Progenitor cell of endocrine pancreas (in vitro differentiated cells): ENCODE measurements at regions not wholly inside any gene's neighbourhood (a gene's known extent, or its start where the extent isn't known, plus 50 kb on each side); places are given as distances from the start of the nearest gene placed in this dataset.

Experiments
- DNase-seq: peaks from one replicate; pipeline ENCODE4 v3.0.0; 2021; ENCODE audit warnings: low spot score; ENCODE audit not compliant: unreplicated experiment
- H3K27ac Mint-ChIP-seq: 2 replicates; pipeline ENCODE4 v1.8.0; 2021; ENCODE audit warnings: mild to moderate bottlenecking, moderate library complexity, mixed read lengths
- H3K27me3 Mint-ChIP-seq: 2 replicates; pipeline ENCODE4 v1.8.0; 2021; ENCODE audit warnings: mixed read lengths
- H3K36me3 Mint-ChIP-seq: 2 replicates; pipeline ENCODE4 v1.8.0; 2022; ENCODE audit warnings: mixed read lengths; ENCODE audit not compliant: insufficient read depth
- H3K4me1 Mint-ChIP-seq: 2 replicates; pipeline ENCODE4 v1.8.0; 2021; ENCODE audit warnings: low read depth, mixed read lengths
- H3K4me3 Mint-ChIP-seq: 2 replicates; pipeline ENCODE4 v1.8.0; 2021; ENCODE audit warnings: low read depth, mild to moderate bottlenecking, moderate library complexity, mixed read lengths
- H3K9me3 Mint-ChIP-seq: 2 replicates; pipeline ENCODE4 v1.8.0; 2021; ENCODE audit warnings: low read depth, mixed read lengths
- TF ChIP-seq, protein P1 (sequence below): fragments of 200-600 bp; sonication (generic); IDR thresholded peaks from one replicate; pipeline ENCODE4 v1.5.0; 2021; ENCODE audit warnings: antibody characterized with exemption, mild to moderate bottlenecking; ENCODE audit not compliant: unreplicated experiment

DNA sequence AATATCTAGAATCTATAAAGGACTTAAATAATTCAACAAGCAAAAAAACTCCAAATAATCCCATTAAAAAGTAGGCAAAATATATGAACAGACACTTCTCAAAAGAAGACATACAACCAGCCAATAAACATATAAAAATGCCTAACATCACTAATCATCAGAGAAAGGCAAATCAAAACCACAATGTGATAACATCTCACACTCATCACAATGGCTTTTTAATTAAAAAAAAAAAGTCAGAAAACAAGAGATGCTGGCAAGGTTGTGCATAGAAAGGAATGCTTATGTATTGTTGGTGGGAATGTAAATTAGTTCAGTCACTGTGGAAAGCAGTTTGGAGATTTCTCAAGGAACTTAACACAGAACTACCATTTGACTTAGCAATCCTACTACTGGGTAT, 979.6 kb upstream of the MAP3K7 start:
- H3K9me3 Mint-ChIP-seq = no peaks in the 10 kb centered on the region
- H3K4me1 Mint-ChIP-seq = no peaks in the 10 kb centered on the region
- no peaks in the 10 kb centered on the region for H3K36me3 Mint-ChIP-seq
- no peak for DNase-seq
- TF ChIP-seq, protein P1, sequence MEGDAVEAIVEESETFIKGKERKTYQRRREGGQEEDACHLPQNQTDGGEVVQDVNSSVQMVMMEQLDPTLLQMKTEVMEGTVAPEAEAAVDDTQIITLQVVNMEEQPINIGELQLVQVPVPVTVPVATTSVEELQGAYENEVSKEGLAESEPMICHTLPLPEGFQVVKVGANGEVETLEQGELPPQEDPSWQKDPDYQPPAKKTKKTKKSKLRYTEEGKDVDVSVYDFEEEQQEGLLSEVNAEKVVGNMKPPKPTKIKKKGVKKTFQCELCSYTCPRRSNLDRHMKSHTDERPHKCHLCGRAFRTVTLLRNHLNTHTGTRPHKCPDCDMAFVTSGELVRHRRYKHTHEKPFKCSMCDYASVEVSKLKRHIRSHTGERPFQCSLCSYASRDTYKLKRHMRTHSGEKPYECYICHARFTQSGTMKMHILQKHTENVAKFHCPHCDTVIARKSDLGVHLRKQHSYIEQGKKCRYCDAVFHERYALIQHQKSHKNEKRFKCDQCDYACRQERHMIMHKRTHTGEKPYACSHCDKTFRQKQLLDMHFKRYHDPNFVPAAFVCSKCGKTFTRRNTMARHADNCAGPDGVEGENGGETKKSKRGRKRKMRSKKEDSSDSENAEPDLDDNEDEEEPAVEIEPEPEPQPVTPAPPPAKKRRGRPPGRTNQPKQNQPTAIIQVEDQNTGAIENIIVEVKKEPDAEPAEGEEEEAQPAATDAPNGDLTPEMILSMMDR = no peak
- no peak overlapping the region for H3K27ac Mint-ChIP-seq
- H3K27me3 Mint-ChIP-seq = no peaks in the 10 kb centered on the region
- no peak overlapping the region for H3K4me3 Mint-ChIP-seq

DNA sequence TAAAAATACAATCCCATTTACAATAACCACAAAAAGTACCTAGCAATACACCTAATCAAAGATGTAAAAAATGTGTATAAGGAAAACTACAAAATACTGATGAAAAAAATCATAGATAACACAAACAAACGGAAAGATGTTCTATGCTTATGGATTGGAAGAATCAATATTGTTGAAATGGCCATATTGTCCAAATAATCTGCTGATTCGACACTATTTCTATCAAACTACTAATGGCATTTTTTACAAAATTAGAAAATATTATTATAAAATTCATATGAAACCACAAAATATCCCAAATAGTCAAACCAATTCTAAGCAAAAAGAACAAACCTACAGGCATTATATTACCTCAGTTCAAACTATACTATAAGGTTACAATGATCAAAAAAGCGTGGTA, 978.3 kb upstream of the MAP3K7 start:
- TF ChIP-seq, protein P1 = no peak
- peaks cover 3% of the 10 kb centered on the region for H3K9me3 Mint-ChIP-seq
- no peak overlapping the region for H3K4me3 Mint-ChIP-seq
- H3K27ac Mint-ChIP-seq = no peak overlapping the region
- H3K36me3 Mint-ChIP-seq = no peaks in the 10 kb centered on the region
- no peaks in the 10 kb centered on the region for H3K27me3 Mint-ChIP-seq
- no peak for DNase-seq
- no peaks in the 10 kb centered on the region for H3K4me1 Mint-ChIP-seq

DNA sequence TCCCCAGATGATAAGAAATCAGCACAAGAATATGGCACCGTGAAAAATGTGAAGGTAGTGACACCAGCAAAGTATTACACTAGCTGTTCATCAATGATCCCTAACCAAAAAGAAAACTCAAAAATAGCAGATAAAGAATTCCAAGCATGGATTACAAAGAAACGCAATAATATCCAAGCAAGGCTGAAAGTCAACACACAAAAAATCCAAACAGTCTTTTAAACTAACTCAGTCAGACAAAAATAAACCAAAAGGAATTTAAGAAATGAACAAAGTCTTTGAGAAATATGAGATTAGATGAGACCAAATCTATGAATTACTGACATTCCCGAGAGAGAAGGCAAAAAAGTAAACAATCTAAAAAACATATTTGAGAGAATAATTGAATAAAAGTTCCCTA, 976.1 kb upstream of the MAP3K7 start:
- Mint-ChIP-seq H3K36me3 (no peaks in the 10 kb centered on the region), H3K27ac (no peak overlapping the region), H3K4me3 (no peak overlapping the region), H3K4me1 (no peaks in the 10 kb centered on the region), H3K27me3 (no peaks in the 10 kb centered on the region), H3K9me3 (peaks cover 15% of the 10 kb centered on the region)
- TF ChIP-seq, protein P1 = no peak
- DNase-seq = no peak

DNA sequence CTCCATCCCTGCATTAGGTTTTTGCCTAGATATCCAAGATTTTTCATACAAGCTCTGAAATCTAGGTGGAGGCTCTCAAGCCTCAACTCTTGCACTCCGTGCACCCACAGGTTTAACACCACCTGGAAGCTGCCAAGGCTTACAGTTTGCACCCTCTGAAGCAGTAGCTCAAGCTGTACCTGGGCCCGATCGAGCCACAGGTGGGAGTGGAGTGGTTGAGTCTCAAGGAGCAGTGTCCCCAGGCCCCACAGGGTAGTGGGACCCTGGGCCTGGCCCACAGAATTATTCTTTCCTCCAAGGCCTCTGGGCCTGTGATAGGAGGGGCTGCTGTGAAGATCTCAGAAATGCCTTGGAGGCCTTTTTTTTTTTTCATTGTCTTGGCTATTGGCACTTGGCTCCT, 973.5 kb upstream of the MAP3K7 start:
- Mint-ChIP-seq H3K27me3 (no peaks in the 10 kb centered on the region), H3K36me3 (no peaks in the 10 kb centered on the region), H3K27ac (no peak overlapping the region), H3K4me1 (no peaks in the 10 kb centered on the region), H3K9me3 (peaks cover 15% of the 10 kb centered on the region), H3K4me3 (no peak overlapping the region)
- TF ChIP-seq, protein P1 = no peak
- DNase-seq = no peak

DNA sequence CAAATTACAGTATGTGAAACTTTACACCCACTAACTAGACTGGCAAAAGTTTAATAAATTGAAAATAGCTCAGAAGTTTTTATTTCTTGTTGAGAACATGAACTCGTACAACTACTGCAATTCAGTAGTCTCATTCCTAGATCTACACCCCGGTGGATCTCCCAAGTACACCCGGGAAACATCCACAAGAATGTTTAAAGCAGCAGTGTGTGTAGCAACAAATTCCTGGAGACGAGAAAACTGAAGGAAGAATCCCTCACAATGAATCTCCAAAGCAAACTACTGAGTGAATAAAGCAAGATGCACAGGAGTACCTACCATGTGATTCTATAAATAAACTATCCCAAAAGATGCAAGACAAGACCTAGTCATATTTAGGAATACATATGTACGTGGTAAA, 954.0 kb upstream of the MAP3K7 start:
- TF ChIP-seq, protein P1 = no peak
- DNase-seq = no peak
- Mint-ChIP-seq H3K4me1 (peaks cover 2% of the 10 kb centered on the region), H3K9me3 (peaks cover 7% of the 10 kb centered on the region), H3K27me3 (no peaks in the 10 kb centered on the region), H3K36me3 (no peaks in the 10 kb centered on the region), H3K27ac (no peak overlapping the region), H3K4me3 (no peak overlapping the region)
